GM23248 (cell line): ENCODE measurements at regions not wholly inside any gene's neighbourhood (a gene's known extent, or its start where the extent isn't known, plus 50 kb on each side); places are given as distances from the start of the nearest gene placed in this dataset.

Experiments used
- EZH2 ChIP-seq: fragments of 200-600 bp; sonication (generic); IDR thresholded peaks from 2 replicates; pipeline ENCODE4 v1.6.1; 2018; ENCODE audit warnings: antibody characterized with exemption, mild to moderate bottlenecking; ENCODE audit not compliant: insufficient read depth, poor library complexity, severe bottlenecking
- EZH2phosphoT487 ChIP-seq: fragments of 200-600 bp; sonication (generic); IDR thresholded peaks from 2 replicates; pipeline ENCODE4 v1.6.1; 2018; ENCODE audit warnings: antibody characterized with exemption, moderate library complexity, mild to moderate bottlenecking, low read depth; ENCODE audit not compliant: insufficient read depth

DNA sequence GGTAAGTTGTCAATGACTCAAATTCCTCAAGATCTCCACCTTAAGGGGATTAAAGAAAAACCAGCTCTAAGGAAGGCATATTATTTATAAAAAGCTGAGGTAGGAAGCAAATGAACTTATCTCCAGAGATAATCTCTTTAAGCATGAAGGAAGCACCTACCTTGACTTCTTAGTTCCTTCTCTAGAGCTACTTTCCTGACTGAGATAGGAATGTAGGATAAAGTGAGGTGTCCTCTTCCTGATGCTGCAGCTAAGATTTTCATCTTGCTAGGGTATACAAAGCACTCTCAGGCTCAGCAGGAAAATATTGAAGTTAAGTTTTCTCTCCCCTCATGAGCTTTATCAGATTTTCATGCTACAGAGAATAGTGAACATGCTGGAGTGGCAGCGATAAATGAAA, 163.0 kb upstream of the E2F7 start:
- TF ChIP-seq EZH2 (no peak), EZH2phosphoT487 (no peak)
